ENCODE measurements at regions not wholly inside any gene's neighbourhood (a gene's known extent, or its start where the extent isn't known, plus 50 kb on each side); places are given as distances from the start of the nearest gene placed in this dataset.
"Not testable (repeated sequence)": the region's sequence is repeated elsewhere in the genome, so short reads cannot be mapped to it uniquely, and the experiment has no call there.

- no peak for DNase-seq
Observed at GRCh38 chr21:16426936-16427335, 697.2 kb downstream of the USP25 start.

DNA sequence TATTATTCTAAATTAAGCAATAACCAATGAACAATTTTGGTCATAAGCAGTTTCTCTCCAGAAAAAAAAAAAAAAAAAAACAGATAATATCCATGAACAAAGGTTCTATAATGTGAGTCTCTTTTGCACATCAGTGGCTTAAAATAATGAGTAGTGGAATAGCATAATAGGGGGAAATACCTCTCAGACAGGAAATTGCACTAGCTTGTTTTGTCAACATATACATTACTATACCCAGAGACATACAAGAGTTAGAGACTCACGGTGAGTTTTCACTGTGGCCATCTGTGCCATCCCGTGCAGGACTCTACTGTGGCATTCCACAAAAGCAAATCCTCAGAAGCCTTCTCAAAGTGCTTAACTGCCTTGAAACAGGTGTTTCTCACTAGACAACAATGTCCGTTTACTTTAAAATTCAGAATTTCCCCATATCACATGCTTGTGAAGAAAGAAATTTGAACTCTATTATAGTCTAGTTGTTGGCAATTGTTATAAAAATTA is 697.9 kb downstream of the USP25 start:
- no peak for DNase-seq

DNA sequence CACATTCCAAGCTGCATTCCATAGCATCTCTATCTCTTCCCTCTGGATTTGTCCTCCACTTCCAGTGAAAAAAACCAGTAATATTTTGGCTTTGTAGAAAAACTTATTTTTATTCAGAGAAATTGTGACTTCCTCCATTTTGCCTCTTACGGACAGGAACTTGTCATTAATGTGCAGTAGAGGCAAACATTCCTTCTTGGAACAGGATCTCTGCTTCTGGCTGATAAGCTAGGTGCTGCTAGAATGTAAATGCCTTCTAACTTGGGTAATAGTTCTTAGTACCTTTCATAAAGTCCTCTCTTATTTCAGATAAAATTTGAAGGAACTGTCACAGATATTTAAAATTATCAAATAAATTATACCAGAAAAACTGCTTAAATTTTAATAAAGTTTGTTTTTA is 707.8 kb downstream of the USP25 start:
- DNase-seq: no peak

GRCh38 chr21:16438761-16439160 is 709.0 kb downstream of the USP25 start:
- DNase-seq: no peak

DNA sequence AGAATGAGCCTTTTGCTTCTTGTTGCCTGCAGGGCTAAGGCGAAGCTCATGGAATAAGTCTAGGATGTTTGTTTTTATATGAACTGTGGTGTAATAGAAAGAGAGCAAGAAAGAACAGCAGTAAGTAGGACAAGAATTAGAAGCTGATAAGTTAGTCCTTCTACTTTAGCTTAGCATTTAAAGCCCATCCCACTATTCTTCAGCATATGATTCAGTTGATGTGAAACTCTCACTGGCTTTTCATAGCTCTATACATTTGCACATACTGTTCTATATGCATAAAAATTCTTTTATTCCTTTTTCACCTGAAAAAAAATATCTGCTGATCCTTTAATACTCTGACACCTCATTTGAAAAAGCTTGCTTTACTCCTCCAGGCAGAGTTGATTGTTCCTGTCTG is 712.0 kb downstream of the USP25 start:
- no peak for DNase-seq

GRCh38 chr21:16454399-16454798 is 724.6 kb downstream of the USP25 start:
- DNase-seq: no peak

DNA sequence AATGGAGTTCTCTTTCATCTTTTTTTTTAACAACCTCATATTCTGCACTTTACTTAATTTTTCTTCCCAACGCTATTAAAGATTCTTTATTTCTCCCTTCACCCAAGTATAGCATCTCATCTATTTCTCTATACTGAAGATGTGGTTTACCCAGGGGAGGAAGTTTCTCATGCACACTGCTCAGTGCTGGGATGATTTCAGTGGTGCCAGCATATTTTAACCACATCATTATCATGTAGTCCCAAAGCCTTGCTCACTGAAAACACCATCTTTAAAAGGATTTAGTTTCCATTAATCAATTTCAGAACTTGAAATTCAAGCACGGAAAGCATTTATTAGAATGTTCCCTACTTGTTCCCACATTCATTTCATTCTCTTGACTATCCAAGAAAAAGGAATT is 725.7 kb downstream of the USP25 start:
- DNase-seq: no peak

DNA sequence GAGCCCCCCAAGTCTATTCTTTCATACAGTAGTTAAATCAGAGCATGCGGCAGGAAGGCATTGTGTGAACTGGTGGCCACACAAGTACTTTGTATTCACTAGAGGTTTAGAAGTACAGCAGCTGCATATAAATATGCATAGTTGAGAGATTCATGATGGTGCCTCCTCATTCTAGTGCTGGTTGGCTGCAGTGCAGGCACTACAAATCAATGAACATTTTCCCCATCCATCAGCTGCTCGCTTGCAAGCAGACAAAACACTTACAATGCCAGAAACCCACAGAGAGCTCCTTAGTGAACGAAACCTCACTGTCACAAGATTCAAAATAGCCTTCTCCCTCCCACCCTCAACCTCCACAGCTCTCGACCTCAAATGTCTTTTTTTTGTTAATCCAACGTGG is 726.2 kb downstream of the USP25 start:
- no peak for DNase-seq

- DNase-seq: no peak
Observed at GRCh38 chr21:16457498-16457897, 727.7 kb downstream of the USP25 start.

GRCh38 chr21:16460936-16461335 is 731.2 kb downstream of the USP25 start:
- DNase-seq: no peak

DNA sequence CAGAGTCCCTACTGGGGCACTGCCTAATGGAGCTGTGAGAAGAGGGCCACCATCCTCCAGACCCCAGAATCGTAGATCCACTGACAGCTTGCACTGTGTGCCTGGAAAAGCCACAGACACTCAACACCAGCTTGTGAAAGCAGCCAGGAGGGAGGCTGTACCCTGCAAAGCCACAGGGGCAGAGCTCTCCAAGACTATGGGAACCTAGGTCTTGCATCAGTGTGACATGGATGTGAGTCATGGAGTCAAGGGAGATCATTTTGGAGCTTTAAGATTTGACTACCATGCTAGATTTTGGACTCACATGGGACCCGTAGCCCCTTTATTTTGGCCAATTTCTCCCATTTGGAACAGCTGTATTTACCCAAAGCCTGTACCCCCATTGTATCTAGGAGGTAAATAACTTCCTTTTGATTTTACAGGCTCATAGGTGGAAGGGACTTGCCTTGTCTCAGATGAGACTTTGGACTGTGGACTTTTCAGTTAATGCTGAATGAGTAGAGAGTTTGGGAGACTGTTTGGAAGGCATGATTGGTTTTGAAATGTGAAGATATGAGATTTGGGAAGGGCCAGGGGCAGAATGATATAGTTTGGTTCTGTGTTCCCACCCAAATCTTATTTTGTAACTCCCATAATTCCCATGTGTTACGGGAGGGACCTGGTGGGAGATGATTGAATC is 734.6 kb downstream of the USP25 start:
- not testable (repeated sequence) for DNase-seq

DNA sequence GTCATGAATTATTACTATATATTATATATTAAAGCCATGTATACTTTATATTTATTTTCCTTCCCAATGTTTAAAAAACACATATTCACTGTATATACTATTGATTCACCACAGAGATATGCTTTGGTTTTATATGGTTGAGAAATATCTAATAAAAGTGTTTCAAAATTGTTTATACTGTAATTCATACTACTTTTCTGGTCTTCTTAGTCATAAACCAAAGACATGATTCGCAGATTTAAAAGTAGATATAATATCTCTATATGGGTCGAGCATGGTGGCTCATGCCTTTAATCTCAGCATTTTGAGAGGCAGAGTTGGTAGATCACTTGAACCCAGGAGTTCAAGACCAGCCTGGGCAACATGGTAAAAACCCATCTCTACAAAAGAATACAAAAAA is 738.4 kb downstream of the USP25 start:
- no peak for DNase-seq

DNA sequence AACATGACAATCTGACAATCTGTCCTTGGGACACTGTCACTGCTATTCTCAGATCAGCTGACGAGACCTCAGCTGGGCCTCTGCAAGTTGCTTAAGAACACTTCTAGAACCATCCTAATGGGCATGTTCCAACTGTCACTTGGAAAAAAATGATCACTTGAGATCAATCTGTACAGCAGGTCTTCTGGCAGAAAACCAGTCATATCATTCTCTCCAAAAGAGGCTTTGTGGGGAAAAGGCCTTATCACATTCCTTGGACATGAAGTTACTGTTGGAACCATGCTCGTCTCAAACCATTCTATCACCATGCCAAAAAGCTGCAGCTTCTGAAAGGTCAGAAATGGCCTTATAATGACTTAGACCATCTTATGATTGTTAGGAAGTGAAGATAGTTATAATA is 744.2 kb downstream of the USP25 start:
- DNase-seq: no peak

DNA sequence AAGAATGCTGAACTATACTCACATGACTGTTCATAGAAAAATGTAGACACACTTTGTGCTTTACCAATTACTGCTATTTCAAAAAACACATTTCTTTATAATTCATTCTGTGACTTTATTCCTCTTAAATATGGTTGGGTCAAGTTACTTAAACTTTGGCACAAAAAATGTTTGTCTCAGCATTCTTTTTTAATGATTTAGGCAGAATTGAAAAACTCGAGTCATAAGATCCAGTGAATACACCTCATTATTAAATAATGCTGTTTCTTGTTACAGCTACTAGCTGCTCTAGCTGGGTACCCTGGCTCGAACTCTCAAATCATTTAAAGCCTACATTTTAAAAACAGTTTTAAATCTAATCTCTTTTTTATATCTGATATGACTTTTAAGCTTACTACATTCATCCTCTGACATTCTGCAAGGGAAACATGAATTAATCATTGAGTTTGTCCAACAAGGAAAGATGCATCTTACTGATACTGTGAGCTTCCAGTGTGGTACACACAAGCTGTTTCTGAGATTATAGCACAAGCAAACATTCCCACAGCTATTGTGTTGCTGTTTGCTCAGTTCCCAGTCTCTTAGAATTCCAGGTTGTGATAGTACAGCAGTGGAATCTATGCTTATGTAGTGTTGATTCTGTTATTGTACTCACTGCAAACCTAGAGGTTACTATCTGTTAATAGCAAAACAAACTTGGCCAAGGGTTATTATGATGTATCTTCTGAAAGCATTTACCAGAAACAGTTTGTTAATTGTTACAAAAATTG is 746.5 kb downstream of the USP25 start:
- no peak for DNase-seq

- no peak for DNase-seq
Observed at GRCh38 chr21:16488042-16488441, 758.3 kb downstream of the USP25 start.

DNA sequence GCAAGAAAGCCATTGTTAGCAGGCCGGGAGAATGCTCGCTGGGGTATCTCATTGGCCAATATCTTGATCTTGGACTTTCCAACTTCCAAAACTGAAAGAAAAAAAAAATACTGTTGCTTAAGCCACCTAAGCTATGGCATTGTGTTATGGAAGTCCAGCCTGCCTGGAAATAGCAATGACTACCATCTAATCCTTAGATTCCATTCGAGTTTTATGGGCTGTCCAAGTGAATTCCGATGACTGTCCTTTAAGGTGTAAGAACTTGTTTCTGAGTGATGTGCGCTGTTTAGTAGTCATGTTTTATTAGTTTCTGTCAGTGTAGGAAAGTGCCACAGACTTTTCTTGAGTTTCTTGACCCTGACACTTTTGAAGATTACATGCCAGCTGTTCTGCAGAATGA is 762.6 kb downstream of the USP25 start:
- DNase-seq: no peak

DNA sequence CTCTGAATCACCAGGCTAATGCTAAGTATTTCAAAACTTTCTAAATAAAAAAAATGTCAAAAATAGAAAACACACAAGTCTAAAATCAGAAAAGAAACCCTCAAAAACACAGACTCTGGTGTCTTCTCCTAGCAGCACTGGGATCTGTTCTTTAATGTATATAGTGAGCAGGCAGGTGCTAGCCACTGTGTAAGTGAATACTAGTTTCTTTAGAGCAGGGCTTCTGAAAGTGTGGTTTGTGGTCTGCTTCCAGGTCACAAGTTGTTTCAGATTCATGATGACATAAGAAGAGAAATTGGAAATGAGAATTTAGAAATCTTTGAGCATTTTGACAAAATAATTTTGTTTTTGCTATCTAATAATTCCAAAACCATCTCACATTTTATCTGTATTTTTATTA is 763.1 kb downstream of the USP25 start:
- no peak for DNase-seq

DNA sequence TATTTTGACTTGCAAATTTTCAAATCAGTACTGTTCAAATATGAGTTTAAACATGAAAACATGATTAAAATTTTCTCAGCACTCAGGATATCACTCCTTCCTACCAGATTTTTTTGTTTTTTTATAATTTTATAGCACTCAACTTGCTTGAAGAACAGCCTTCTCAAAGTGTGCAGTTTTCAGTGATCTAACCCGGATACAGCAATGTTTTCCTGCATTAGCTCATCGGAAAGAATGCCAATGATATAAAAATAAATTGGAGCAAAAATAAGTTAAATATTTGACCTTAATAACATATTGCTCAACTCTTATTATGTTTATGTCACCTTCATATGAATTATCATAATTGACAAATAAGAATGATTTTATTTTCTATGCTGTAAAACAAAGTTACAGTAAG is 766.8 kb downstream of the USP25 start:
- DNase-seq: no peak

DNA sequence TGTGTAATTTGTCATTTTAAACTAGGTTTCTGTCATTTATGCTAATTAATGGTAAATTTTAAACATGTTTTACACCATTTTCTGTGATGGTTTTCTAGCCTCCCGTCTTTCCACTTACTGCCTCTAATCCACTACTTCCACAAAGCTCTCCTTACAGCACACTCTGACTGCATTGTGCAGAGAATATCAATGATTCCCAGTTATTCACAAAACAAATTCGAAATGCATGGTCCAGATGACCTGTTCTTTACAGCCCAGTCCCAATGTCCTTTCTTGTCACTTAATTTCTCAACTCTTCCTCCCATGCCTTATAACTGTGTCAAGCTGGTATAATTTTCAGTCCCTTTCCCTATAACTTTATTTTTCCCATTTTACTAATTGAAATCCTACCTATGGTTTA is 770.5 kb downstream of the USP25 start:
- no peak for DNase-seq

GRCh38 chr21:16502273-16502672 is 772.5 kb downstream of the USP25 start:
- DNase-seq: no peak

DNA sequence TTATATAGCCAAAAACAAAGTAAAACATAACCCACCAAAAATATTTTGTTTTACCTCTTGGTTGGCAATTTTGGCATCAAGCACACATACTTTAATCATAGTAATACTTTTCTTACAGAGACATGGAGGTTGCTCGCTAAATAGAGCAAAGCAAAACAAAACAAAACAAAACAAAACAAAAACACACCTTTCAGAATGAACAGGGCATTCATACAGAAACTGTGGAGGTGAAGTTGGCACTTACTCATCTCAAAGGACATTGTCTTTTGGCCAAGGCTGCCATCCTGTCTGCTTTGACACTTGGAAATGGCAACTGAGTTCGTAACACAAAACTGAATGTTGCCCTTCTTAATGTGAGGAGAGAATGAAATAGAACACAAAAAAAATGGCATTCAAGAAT is 773.1 kb downstream of the USP25 start:
- no peak for DNase-seq

DNA sequence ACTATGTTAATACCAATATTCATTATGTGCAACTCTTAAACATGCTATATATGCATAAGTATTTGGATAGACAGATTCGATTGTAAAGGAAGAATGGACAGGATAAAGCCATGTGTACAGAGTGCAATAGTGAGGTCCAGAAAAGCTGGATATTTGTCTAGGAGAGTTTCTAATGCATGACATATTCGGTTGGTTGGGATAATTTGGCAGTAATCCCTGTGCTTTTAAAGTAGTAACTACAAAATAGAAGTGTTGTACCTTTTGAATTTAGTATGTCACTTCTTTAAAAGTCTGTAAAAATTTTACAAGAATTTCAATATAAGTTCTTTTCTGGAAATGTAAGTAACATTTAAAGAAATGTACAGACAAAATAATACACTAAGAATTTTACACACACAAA is 774.5 kb downstream of the USP25 start:
- DNase-seq: no peak

DNA sequence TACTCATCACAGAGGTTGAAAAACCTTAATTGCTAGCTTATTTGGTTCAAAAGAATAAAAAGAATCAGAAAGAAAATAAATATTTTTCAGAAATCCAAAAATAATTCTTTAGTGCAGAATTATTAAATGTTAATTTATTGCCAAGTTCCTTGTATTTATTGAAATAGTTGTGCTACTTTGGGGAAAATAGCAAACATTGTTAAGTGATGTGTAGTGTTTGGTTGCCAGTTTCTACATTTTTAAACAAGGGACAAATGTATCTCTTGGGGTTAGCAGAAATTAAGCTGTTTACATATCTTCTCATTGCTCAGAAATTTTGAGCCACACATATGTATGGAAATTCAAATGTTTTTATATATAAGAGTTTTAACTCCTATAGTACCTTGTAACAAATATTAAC is 775.0 kb downstream of the USP25 start:
- DNase-seq: no peak

DNA sequence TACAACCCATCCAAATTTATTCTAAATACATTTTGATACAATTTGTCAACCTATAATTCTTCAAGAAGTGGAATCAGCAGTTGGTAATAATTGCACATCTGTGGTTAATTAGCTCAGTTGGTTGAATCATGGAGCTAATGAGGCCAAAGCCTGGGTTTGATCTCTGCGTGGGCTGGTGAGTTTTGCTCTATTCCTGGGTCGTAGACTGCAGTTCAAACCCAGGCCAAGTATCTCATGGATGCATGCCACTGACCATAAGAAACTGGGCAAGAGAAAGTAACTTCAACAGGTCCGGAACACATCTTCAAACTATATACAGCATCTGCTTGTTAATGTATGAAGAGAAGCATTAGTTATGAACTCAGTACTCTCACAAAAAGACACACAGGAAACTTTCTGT is 779.7 kb downstream of the USP25 start:
- no peak for DNase-seq

DNA sequence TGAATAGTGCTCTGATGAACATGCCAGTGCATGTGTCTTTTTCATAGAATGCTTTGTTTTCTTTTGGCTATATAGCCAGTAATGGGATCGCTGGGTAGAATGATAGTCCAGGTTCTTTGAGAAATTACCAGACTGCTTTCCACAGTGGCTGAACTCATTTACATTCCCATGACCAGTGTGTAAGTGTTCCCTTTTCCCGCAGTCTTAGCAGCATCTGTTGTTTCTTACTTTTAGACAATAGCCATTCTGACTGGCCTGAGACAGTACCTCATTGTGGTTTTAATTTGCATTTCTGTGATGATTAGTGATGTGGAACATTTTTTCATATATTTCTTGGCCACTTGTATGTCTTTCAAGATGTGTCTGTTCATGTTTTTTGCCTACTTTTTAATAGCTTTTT is 784.5 kb downstream of the USP25 start:
- no peak for DNase-seq
